HG02884 (cell line): ENCODE measurements at regions not wholly inside any gene's neighbourhood (a gene's known extent, or its start where the extent isn't known, plus 50 kb on each side); places are given as distances from the start of the nearest gene placed in this dataset.
A peak's percentile ranks its signal among the peaks of the same experiment; 100 is the strongest.

ENCODE experiments used
- ATAC-seq: cut with Tn5 transposase; IDR thresholded peaks from one replicate; pipeline ENCODE4 v1.9.1; 2021; ENCODE audit warnings: mild to moderate bottlenecking, moderate library complexity; ENCODE audit not compliant: unreplicated experiment

GRCh38 chr10:31614611-31615010 lies 295.6 kb downstream of the ZEB1 start:
- ATAC-seq, result no peak

GRCh38 chr10:31612082-31612481 lies 293.1 kb downstream of the ZEB1 start:
- ATAC-seq, result no peak

GRCh38 chr10:31611161-31611560 lies 292.1 kb downstream of the ZEB1 start:
- no peak for ATAC-seq

- no peak for ATAC-seq
These were observed 288.5 kb downstream of the ZEB1 start for GRCh38 chr10:31607481-31607880.

GRCh38 chr10:31606841-31607240 lies 287.8 kb downstream of the ZEB1 start:
- no peak for ATAC-seq

GRCh38 chr10:31605861-31606525 lies 287.0 kb downstream of the ZEB1 start:
- ATAC-seq, result no peak

- ATAC-seq, result no peak
These were observed 286.4 kb downstream of the ZEB1 start for GRCh38 chr10:31605426-31605825.

- no peak for ATAC-seq
These were observed 285.7 kb downstream of the ZEB1 start for GRCh38 chr10:31604646-31605170.

GRCh38 chr10:31604096-31604495 lies 285.1 kb downstream of the ZEB1 start:
- ATAC-seq, result no peak

GRCh38 chr10:31603235-31604087 lies 284.4 kb downstream of the ZEB1 start:
- ATAC-seq, result peak; percentile 97

GRCh38 chr10:31602541-31603234 lies 283.7 kb downstream of the ZEB1 start:
- ATAC-seq, result no peak

- ATAC-seq, result no peak
These were observed 282.1 kb downstream of the ZEB1 start for GRCh38 chr10:31601136-31601535.

GRCh38 chr10:31599626-31600504 lies 280.8 kb downstream of the ZEB1 start:
- ATAC-seq, result no peak

- ATAC-seq, result no peak
These were observed 277.7 kb downstream of the ZEB1 start for GRCh38 chr10:31596765-31597164.

- no peak for ATAC-seq
These were observed 277.0 kb downstream of the ZEB1 start for GRCh38 chr10:31595992-31596391.

- ATAC-seq, result no peak
These were observed 275.4 kb downstream of the ZEB1 start for GRCh38 chr10:31594347-31594873.

- ATAC-seq, result no peak
These were observed 274.1 kb downstream of the ZEB1 start for GRCh38 chr10:31593124-31593523.

GRCh38 chr10:31591569-31591968 lies 272.6 kb downstream of the ZEB1 start:
- ATAC-seq, result no peak

- no peak for ATAC-seq
These were observed 271.2 kb downstream of the ZEB1 start for GRCh38 chr10:31590023-31590800.
